Esophagus squamous epithelium (tissue), 5 donors: ENCODE measurements at regions not wholly inside any gene's neighbourhood (a gene's known extent, or its start where the extent isn't known, plus 50 kb on each side); places are given as distances from the start of the nearest gene placed in this dataset.

Experiments used
- DNase-seq: peaks from one replicate; lab custom pipeline; 2025; lab: John Stamatoyannopoulos, UW
- H3K27ac ChIP-seq, 4 donors: fragments of 200-600 bp; sonication (generic); one replicate each; pipeline ENCODE4 v1.5.1; 2016 to 2019; ENCODE audit warnings: mild to moderate bottlenecking in 1 of 4
- H3K27me3 ChIP-seq, 4 donors: fragments of 200-600 bp; sonication (generic); 1 replicate in 3 of 4; 2 replicates in 1 of 4; pipeline versions ENCODE4 v1.5.1 to v1.6.0; 2017 to 2021; ENCODE audit warnings: antibody characterized with exemption in 1 of 4
- H3K36me3 ChIP-seq, 3 donors: fragments of 200-600 bp; sonication (generic); one replicate each; pipeline ENCODE4 v1.5.1; 2016 to 2019
- H3K4me1 ChIP-seq, 3 donors: fragments of 200-600 bp; sonication (generic); one replicate each; pipeline ENCODE4 v1.5.1; 2017 to 2019
- H3K4me3 ChIP-seq, 4 donors: fragments of 200-600 bp; sonication (generic); 1 replicate in 3 of 4; 2 replicates in 1 of 4; pipeline ENCODE4 v1.5.1; 2016 to 2019; ENCODE audit warnings: mild to moderate bottlenecking in 2 of 4, moderate library complexity in 1 of 4
- H3K9me3 ChIP-seq, 3 donors: fragments of 200-600 bp; sonication (generic); one replicate each; pipeline ENCODE4 v1.5.1; 2016 to 2019
- CTCF ChIP-seq, 6 experiments: fragments of 450-650 bp in 4 of 6; fragments of 200-600 bp in 2 of 6; sonication (generic) in 2 of 6; IDR thresholded peaks; one replicate each; pipeline ENCODE4 v1.5.1; 2016 to 2019; ENCODE audit warnings: antibody characterized with exemption in 6 of 6, mild to moderate bottlenecking in 4 of 6, moderate library complexity in 4 of 6
- POLR2A ChIP-seq, 4 donors: fragments of 450-650 bp; IDR thresholded peaks; one replicate each; pipeline ENCODE4 v1.6.1; 2017; ENCODE audit warnings: antibody characterized with exemption in 4 of 4, mild to moderate bottlenecking in 4 of 4, moderate library complexity in 3 of 4
- WGBS, 2 donors: methylation state at CpG; one replicate each; pipeline ENCODE4 v1.1.5; 2018; 5-methylcytosine and 5-hydroxymethylcytosine counted together
- intact Hi-C: fragments of 100-400 bp; cut with DNase I; formaldehyde crosslinking; loops from one replicate; pipeline ENCODE4 v1.15.0; 2022
- donor health status: DM: yes; HTN: yes; CAD: no.

- no peak overlapping the region for H3K4me3 ChIP-seq
- H3K27me3 ChIP-seq: no peaks in the 10 kb centered on the region
- intact Hi-C loops: no loop called here
- H3K27ac ChIP-seq: no peak overlapping the region
- TF ChIP-seq CTCF (IDR thresholded peaks at IDR 0.05): no peak
- no peak for TF ChIP-seq POLR2A (IDR thresholded peaks at IDR 0.05)
- H3K4me1 ChIP-seq: peaks cover 0 to 50% (median 6%) of the 10 kb centered on the region in 3 donors
- H3K9me3 ChIP-seq: no peaks in the 10 kb centered on the region
- DNase-seq: no peak
- 50 to 75% methylated on average over 4 to 5 of the region's 5 CpGs for WGBS, 2 donors
- H3K36me3 ChIP-seq: no peaks in the 10 kb centered on the region
These were observed 269.0 kb downstream of the ZSWIM6 start for GRCh38 chr5:61600945-61601511.

- WGBS, 2 donors: 44 to 47% methylated on average over 4 to 6 of the region's 6 CpGs
- no peak overlapping the region for H3K27ac ChIP-seq
- H3K4me1 ChIP-seq: peaks cover 0 to 50% (median 6%) of the 10 kb centered on the region in 3 donors
- H3K27me3 ChIP-seq: no peaks in the 10 kb centered on the region
- no peak for DNase-seq
- TF ChIP-seq CTCF (IDR thresholded peaks at IDR 0.05) (no peak), POLR2A (IDR thresholded peaks at IDR 0.05) (no peak)
- H3K36me3 ChIP-seq: no peaks in the 10 kb centered on the region
- intact Hi-C loops: no loop called here
- H3K4me3 ChIP-seq: no peak overlapping the region
- no peaks in the 10 kb centered on the region for H3K9me3 ChIP-seq
These were observed 271.3 kb downstream of the ZSWIM6 start for GRCh38 chr5:61603211-61603908.

GRCh38 chr5:61604076-61605025 lies 272.3 kb downstream of the ZSWIM6 start:
- no peak for DNase-seq
- 63 to 64% methylated on average over 6 to 8 of the region's 8 CpGs for WGBS, 2 donors
- Histone ChIP-seq H3K27ac (no peak overlapping the region), H3K27me3 (no peaks in the 10 kb centered on the region), H3K4me3 (no peak overlapping the region), H3K36me3 (no peaks in the 10 kb centered on the region), H3K9me3 (no peaks in the 10 kb centered on the region), H3K4me1 (peaks cover 0 to 48% (median 6%) of the 10 kb centered on the region in 3 donors)
- intact Hi-C loops: no loop called here
- no peak for TF ChIP-seq POLR2A (IDR thresholded peaks at IDR 0.05)
- no peak for TF ChIP-seq CTCF (IDR thresholded peaks at IDR 0.05)

- WGBS, 2 donors: 70 to 76% methylated on average over 9 of the region's 9 CpGs
These were observed 278.0 kb downstream of the ZSWIM6 start for GRCh38 chr5:61609840-61610677.

More at GRCh38 chr5:61609840-61610677, 278.0 kb downstream of the ZSWIM6 start:
- TF ChIP-seq POLR2A (IDR thresholded peaks at IDR 0.05) (no peak), CTCF (IDR thresholded peaks at IDR 0.05) (no peak)
- H3K9me3 ChIP-seq: no peaks in the 10 kb centered on the region
- no peak overlapping the region for H3K27ac ChIP-seq
- H3K4me3 ChIP-seq: no peak overlapping the region
- intact Hi-C loops: no loop called here
- peaks cover 0 to 7% (median 0%) of the 10 kb centered on the region in 4 donors for H3K27me3 ChIP-seq
- DNase-seq: no peak
- H3K36me3 ChIP-seq: no peaks in the 10 kb centered on the region
- no peaks in the 10 kb centered on the region for H3K4me1 ChIP-seq
